GM18951 (cell line): ENCODE measurements at regions not wholly inside any gene's neighbourhood (a gene's known extent, or its start where the extent isn't known, plus 50 kb on each side); places are given as distances from the start of the nearest gene placed in this dataset.

ENCODE experiments used
- POLR2A ChIP-seq: IDR thresholded peaks from 4 replicates; pipeline ENCODE4 v1.6.1; 2011; ENCODE audit warnings: mild to moderate bottlenecking; ENCODE audit not compliant: insufficient read length, insufficient read depth; ENCODE audit errors: extremely low read depth
- in situ Hi-C: fragments of 300-500 bp; cut with MboI; formaldehyde crosslinking; loops from one replicate; pipeline ENCODE4 v1.12.0; 2022; ENCODE audit warnings: low sequenced_read_pairs, mixed read lengths, inconsistent platforms; ENCODE audit not compliant: unreplicated experiment

DNA sequence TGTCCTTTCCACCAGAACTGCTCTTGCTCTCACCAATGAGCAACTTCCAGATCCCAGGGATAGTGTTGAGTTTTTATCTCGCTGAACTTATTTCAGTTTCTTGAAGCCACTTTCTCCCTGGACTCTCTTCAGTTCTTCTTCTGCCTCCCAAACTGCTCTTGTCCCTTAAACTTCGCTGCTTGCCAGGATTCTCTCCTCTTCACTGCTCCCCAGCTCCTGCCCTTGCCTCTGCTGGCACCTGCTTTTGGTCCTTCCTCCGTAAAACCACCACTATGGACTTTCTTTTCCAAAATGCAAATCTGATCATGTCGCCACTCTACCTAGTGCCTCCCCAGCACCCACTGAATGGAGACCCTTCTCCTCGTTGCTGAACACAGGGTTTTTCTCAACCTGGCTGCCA is 92.8 kb upstream of the PALS2 start:
- in situ Hi-C loops, result no loop called here

DNA sequence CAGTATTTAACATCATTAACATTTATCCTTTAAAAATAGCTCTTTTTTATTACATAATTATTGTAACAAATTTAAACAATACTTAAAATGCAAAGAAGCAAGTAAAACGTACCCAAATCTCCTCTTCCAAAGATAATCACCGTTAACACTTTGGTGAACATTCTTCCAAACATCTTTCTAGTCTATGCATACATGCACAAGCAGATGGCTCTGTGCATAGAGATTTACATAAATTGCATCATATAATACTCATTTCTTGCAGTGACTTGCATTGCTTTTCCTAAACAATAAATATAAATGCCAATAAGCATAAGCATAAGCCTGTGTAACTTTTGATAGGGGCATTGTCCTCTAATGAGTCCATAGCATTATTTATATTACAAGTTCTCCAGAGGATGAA is 89.4 kb upstream of the PALS2 start:
- TF ChIP-seq POLR2A, result no peak
- in situ Hi-C loops, result no loop called here

More for the DNA sequence above, 92.8 kb upstream of the PALS2 start:
- no peak for TF ChIP-seq POLR2A

DNA sequence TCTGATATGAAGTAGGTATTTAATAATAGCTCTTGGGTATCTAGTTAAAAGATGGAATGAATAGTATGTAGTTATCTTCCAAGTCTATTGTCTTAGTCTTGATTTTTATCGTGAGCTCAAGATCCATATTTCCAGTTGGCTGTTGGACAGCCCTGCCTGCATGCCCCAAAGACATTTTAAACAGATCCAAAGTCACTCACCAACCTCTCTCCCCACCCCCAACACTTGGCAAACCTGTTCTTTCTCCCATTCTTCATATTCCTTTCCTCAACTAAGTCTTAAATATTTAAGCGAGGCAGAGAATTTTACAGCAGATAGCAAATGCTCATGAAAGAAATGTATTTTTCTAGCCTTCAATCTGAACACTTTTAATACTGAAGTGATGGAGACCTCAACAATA is 80.7 kb upstream of the PALS2 start:
- in situ Hi-C loops, result no loop called here

DNA sequence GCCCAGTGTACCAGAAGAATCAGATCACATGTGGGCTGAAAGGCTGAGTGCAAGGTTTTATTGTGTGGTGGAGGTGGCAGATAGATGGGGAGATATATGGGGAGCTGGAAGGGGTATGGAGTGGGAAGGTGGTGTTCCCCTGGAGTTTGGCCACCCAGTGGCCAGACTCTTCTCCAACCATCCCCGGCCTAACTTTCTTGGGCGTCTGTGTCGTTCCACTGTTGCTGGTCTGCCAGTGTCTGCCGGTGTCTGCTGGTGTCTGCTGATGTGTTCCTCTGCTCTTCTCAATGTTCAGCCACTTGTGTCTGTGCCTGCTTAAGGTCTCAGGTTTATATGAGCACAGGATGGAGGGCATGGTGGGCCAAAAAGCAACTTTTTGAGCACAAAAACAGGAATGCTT is 78.4 kb upstream of the PALS2 start:
- TF ChIP-seq POLR2A, result no peak

More for the DNA sequence above, 80.7 kb upstream of the PALS2 start:
- no peak for TF ChIP-seq POLR2A

DNA sequence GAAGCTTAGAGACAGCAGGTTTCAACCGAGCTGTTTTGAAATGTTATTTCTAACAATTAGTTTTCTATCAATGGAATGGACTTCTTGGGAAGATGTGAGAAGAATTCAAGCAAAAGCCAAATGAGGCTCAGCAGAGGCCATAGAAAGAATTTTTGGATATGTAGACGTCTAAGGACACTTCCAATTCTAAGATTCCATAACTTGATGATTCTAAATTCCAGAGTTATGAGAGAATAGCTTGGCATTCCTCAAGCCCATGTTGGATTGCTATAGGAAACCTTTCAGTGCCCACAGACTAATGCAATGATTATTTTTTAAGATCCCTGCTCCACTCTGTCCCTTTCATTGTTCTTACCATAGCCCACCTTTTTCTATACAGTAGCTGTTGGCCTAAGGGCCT is 77.2 kb upstream of the PALS2 start:
- in situ Hi-C loops, result no loop called here

More for the DNA sequence above, 78.4 kb upstream of the PALS2 start:
- in situ Hi-C loops, result no loop called here

DNA sequence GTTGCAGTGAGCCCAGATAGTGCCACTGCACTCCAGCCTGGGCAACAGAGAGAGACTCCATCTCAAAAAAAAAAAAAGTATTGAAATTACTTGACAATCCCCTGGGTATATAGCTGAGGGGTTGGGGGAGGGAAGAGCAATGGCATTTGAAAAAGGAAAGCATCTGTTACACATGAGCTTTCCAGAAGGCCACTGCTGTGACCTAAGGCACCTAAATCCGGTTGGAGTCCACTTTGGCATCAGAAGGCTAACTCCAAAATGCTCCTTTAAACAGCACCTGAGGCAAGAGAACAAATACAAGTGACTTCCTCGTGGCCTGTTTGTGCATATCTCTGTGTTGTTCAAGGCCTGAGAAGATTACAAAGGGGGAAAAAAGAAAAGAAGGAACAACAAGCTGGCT is 74.8 kb upstream of the PALS2 start:
- no peak for TF ChIP-seq POLR2A
- in situ Hi-C loops, result no loop called here

More for the DNA sequence above, 77.2 kb upstream of the PALS2 start:
- no peak for TF ChIP-seq POLR2A

DNA sequence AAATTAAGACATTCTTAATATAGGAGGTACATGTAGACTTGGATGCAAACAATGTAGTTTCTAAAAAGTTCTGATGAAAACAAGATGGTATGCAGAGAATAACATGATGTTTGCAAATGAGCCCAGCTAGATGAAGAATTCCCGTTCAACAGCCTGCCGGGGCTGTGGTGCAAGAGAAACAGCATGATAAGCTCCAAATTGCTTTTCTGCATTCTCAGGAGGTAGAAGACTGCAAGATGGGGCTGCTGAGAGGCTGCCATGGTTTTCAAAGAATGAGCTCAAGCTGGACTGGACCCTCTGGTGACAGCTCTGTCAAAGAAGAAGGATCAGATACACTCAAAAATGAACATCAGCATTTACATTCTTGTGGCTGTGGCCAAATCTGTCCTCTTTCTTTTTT is 73.4 kb upstream of the PALS2 start:
- no peak for TF ChIP-seq POLR2A
- in situ Hi-C loops, result no loop called here

DNA sequence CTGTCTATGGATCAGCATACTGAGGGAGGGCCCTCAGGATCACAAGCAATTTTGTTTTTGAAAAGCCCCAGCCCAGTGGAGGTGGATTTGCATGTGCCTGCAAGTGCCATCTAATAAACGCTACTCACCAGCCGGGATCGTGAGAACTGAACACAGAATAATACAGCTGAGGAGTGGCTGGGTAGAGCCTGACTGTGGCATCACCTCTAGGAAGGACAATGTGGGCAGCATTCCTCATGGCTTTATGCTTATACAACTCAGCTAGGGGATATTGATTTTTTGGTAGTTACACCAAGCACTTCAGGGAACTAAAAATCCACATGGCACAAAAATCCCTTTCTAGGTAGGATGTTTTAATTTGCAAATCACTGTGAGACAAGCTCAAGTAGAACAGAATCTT is 72.7 kb upstream of the PALS2 start:
- in situ Hi-C loops, result no loop called here
- TF ChIP-seq POLR2A, result no peak

DNA sequence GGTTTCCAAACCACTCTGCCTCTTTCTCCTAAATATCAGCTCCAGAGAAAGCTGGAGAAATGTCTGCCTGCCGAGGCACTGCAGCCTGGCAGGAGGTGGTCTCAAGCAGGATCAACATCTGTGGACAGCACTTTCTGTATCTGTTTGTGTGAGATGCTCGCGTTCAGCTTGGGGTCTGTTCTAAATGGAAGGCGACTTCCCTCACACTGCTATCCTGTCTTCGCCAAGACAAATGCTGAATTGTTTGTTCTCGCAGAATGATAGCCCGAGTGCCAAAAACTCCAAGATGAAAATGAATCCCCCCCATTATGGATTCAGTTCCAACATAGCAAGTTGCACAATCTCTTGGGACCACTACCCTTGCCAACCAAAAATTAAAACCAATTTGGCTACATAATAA is 72.2 kb upstream of the PALS2 start:
- TF ChIP-seq POLR2A, result no peak
- in situ Hi-C loops, result no loop called here

DNA sequence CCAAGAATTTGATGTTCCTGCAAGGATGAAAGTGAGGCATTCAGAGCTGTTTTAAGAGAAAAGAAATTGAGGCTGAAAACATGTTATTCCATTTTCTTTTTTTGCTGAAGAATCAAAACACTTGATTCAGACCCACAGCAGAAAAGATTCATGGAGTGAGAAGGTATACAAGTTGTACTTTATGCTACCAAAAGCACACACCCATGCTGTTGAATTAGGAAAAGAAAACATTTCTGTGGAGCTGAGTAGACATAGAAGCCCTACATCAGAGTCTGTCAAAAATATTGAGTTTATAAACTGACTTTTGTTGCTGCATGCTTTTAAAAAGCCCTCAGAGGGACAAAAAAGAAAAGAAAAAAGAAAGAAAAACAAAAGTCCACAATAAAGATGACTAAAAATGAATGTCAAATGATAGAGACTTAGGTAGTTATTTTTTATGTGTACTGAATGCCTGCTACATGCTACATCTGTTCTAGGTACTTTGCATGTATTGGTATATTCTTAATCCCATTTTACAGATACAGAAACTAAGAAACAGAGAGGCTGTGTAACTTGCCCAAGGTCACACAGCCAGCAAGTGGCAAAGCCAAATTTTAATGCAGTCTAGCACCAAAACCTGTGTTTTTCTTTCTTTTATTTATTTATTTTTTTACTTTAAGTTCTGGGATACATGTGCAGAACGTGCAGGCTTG is 71.7 kb upstream of the PALS2 start:
- TF ChIP-seq POLR2A, result no peak

DNA sequence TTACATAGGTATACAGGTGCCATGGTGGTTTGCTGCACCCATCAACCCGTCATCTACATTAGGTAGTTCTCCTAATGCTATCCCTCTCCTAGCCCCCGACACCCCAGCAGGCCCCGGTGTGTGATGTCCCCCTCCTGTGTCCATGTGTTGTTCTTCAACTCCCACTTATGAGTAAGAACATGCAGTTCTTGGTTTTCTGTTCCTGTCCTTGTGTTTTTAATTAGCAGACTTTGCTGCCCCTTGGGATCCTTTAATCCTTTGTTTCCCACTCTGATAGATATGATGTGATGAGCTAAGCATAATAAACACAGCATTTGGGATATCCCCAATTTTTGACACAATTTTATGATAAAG is 71.1 kb upstream of the PALS2 start:
- in situ Hi-C loops, result no loop called here
- TF ChIP-seq POLR2A, result no peak

More for the DNA sequence above, 71.7 kb upstream of the PALS2 start:
- in situ Hi-C loops, result no loop called here

DNA sequence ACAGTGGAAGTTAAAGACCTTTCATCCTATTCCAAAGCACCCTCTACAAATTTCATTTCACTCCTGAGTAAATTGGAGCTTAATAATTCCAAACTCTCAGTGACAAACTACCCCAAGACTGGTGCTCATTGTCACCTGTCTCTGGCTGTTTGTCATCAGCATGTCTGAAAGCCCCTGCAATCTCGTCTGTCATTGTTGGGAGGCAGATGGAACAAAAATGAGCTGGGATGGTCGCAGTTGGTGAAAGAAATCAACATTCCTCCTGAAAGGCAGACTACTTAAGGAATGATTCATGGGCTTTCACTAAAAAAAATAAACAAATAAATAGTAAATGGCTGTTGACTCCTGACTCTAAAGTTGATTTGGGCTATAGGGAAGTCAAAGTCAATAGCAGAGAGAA is 69.7 kb upstream of the PALS2 start:
- in situ Hi-C loops, result no loop called here
- TF ChIP-seq POLR2A, result no peak

DNA sequence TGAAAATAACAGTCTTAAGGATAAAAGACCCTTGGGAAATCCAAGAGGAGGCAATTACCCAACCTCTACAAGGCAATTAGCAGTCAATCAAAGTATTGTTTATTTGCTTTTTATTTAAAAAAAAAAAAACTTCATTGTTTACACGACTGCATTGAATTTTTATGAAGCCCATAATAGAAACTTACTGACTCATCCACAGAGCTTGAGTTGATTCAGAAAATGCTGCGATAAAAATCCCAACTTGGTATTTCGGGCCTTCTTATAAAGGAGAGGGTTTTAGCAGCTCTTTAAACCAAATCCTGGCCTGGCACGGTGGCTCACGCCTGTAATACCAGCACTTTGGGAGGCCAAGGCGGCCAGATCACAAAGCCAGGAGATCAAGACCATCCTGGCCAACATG is 69.2 kb upstream of the PALS2 start:
- in situ Hi-C loops, result no loop called here
- TF ChIP-seq POLR2A, result no peak

DNA sequence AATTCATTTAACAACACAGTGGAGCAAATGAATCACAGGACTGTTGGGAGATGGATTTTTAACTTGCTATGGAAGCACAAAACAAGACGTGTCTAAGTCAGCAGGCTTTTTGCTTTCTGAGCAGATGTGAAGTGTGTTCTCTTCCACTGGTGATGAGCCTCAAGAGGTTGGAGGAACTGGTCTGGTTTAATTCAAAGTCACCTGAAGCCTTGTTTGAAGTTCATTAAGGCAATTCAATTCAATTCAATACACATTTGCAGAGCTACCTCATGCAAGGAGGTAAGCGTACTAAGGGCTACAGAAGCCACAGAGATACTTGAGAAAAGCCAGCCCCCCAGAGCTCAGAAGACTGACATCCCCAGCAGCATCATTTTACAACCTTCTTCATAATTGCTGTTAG is 68.4 kb upstream of the PALS2 start:
- in situ Hi-C loops, result no loop called here
- TF ChIP-seq POLR2A, result no peak

DNA sequence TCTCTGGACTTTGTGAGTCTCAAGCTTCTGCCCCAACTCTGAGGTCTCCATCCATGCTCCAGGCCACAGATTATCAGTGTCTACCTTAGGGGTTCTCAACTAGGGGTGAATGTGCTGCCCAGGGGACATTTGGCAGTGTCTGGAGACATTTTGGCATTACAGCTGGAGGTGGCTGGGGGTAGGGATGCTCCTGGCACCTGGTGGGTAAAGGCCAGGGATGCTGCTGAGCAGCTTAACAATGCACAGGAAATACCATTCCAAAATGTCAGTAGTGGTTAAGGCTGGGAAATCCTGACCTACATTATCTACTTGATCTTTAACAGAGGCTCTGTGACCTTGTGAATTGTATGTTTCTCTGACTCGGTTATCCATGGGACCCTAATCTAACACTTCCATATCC is 67.3 kb upstream of the PALS2 start:
- TF ChIP-seq POLR2A, result no peak
- in situ Hi-C loops, result no loop called here

DNA sequence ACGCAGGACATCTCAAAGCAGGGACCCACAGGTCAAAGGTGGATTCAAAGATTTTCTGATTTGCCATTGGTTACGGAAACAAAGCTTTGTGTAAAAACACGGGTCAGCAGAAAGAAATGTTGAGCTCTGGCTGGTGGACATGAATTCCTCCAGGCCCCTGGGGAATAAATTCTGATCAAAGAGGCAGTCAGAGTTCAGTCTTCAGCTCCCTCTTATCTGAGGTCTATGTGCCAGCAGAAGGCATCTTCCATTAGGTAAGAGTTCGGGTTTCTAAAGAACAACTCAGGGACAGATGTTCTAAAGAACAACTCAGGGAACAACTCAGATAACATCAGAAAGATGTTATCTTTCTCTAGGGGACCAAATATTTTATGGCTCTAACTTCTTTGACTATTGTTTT is 64.9 kb upstream of the PALS2 start:
- no peak for TF ChIP-seq POLR2A
- in situ Hi-C loops, result no loop called here

DNA sequence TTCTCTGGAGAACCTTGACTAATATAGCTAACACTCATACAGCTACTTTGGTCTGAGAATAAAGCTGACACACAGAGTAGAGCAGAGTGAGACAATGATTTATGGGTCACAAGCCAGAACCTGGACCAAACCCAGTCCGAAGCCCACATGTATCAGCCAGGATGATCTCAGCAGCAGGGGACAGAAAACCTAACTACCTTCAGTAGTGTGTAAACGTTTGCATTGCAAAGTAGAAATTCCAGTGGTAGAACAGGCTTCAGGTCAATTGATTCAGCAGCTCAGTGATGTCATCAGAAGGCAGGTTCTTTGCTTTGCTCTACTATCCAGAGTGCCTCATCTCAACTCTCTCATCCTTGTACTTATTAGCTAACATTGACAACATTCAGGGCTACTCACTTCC is 62.5 kb upstream of the PALS2 start:
- TF ChIP-seq POLR2A, result no peak
- in situ Hi-C loops, result no loop called here
